ENCODE measurements at regions not wholly inside any gene's neighbourhood (a gene's known extent, or its start where the extent isn't known, plus 50 kb on each side); places are given as distances from the start of the nearest gene placed in this dataset.

- Histone ChIP-seq H3K27ac (ENCODE audit: insufficient read depth, low read length) (no peak overlapping the region), H4K20me1 (ENCODE audit: insufficient read depth, low read length) (no peaks in the 10 kb centered on the region), H3K9me3 (ENCODE audit: control insufficient read depth, insufficient read depth, low read length) (no peaks in the 10 kb centered on the region), H2BK120ac (ENCODE audit: low read depth, low read length) (no peak overlapping the region), H2BK20ac (ENCODE audit: low read depth, low read length) (no peak overlapping the region), H3K79me1 (ENCODE audit: low read depth in 1 of 2, low read length in 2 of 2) (no peaks in the 10 kb centered on the region), H3K4me2 (ENCODE audit: low read depth, low read length) (no peak overlapping the region), H2BK5ac (ENCODE audit: low read depth, low read length, poor library complexity, severe bottlenecking) (no peak overlapping the region), H4K5ac (ENCODE audit: low read depth, low read length) (no peak overlapping the region), H4K8ac (ENCODE audit: low read depth in 2 of 2, low read length in 2 of 2) (no peak overlapping the region), H2AK9ac (replicated peaks; ENCODE audit: low read depth, low read length, poor library complexity) (no peak overlapping the region), H3K56ac (ENCODE audit: extremely low read depth, insufficient read depth, low read length) (no peak overlapping the region), H2AFZ (replicated peaks; ENCODE audit: low read length, poor library complexity) (no peak overlapping the region), H3K9me1 (ENCODE audit: insufficient read depth, low read length) (no peaks in the 10 kb centered on the region), H2BK15ac (ENCODE audit: low read depth, low read length) (no peak overlapping the region), H3K14ac (replicated peaks; ENCODE audit: low read depth, low read length) (no peak overlapping the region), H4K91ac (ENCODE audit: insufficient read depth, low read depth, low read length) (no peak overlapping the region), H3K4me1 (ENCODE audit: control insufficient read depth, insufficient read depth, low read length) (no peaks in the 10 kb centered on the region), H3K36me3 (ENCODE audit: control insufficient read depth, insufficient read depth, low read length) (no peaks in the 10 kb centered on the region), H3K27me3 (ENCODE audit: control insufficient read depth, insufficient read depth, low read length) (no peaks in the 10 kb centered on the region), H2AK5ac (ENCODE audit: low read depth, low read length) (no peak overlapping the region), H3K9ac (ENCODE audit: low read depth, low read length) (no peak overlapping the region), H3K18ac (ENCODE audit: low read depth, low read length) (no peak overlapping the region; the same call in 1 of the 2 replicates), H3K4me3 (ENCODE audit: insufficient read depth, low read depth, low read length) (no peak overlapping the region), H3K23ac (ENCODE audit: low read depth, low read length) (no peak overlapping the region), H3K4ac (ENCODE audit: low read depth, low read length) (no peak overlapping the region)
- ChIA-PET CTCF (interaction anchor here (0.6 kb wide), 1 partner anchor 30 kb away, joined by 3 read pairs; no protein-coding TSS in a partner anchor), POLR2A (ENCODE audit: unreplicated experiment) (no interaction called here)
- DNase-seq (no peak), ATAC-seq (ENCODE audit: low read depth) (no peak)
- BruUV-seq (replicated peaks), result no TSS peak
- dilution Hi-C loops (cut with HindIII; ENCODE audit: low sequenced_read_pairs, unreplicated experiment) (no loop called here), in situ Hi-C loops (cut with MboI; ENCODE audit: low sequenced_read_pairs) (no loop called here), intact Hi-C loops (cut with micrococcal nuclease) (no loop called here)
- 30% methylated on average over 2 of the region's 4 CpGs; no CpG with 5 or more reads in 1 of the 2 experiments for WGBS, 2 experiments (ENCODE audit: extremely low coverage in 2 of 2, insufficient read length in 1 of 2)
- TF ChIP-seq NFE2L2 (IDR thresholded peaks at IDR 0.05; ENCODE audit: low read depth, low read length), result no peak
- TF ChIP-seq ELK1 (IDR thresholded peaks at IDR 0.05; ENCODE audit: borderline replicate concordance, low read depth, low read length), result no peak
- TF ChIP-seq, protein P1, sequence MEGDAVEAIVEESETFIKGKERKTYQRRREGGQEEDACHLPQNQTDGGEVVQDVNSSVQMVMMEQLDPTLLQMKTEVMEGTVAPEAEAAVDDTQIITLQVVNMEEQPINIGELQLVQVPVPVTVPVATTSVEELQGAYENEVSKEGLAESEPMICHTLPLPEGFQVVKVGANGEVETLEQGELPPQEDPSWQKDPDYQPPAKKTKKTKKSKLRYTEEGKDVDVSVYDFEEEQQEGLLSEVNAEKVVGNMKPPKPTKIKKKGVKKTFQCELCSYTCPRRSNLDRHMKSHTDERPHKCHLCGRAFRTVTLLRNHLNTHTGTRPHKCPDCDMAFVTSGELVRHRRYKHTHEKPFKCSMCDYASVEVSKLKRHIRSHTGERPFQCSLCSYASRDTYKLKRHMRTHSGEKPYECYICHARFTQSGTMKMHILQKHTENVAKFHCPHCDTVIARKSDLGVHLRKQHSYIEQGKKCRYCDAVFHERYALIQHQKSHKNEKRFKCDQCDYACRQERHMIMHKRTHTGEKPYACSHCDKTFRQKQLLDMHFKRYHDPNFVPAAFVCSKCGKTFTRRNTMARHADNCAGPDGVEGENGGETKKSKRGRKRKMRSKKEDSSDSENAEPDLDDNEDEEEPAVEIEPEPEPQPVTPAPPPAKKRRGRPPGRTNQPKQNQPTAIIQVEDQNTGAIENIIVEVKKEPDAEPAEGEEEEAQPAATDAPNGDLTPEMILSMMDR (conservative IDR thresholded peaks at IDR 0.05; ENCODE audit: low read depth, low read length), result no peak
- no peak for TF ChIP-seq MXI1 (IDR thresholded peaks at IDR 0.05; ENCODE audit: borderline replicate concordance, low read depth, low read length)
- no peak for TF ChIP-seq RCOR1 (IDR thresholded peaks at IDR 0.05; ENCODE audit: insufficient replicate concordance, low read length)
- no peak for TF ChIP-seq CHD1 (IDR thresholded peaks at IDR 0.05; ENCODE audit: low read depth, low read length)
- no peak for TF ChIP-seq RFX5 (IDR thresholded peaks at IDR 0.05; ENCODE audit: low read depth, low read length)
- TF ChIP-seq RAD21 (IDR thresholded peaks at IDR 0.05; ENCODE audit: low read length), result no peak
- TF ChIP-seq MAFK (IDR thresholded peaks at IDR 0.05; ENCODE audit: low read depth, low read length), result no peak
- no peak for TF ChIP-seq BHLHE40 (IDR thresholded peaks at IDR 0.05; ENCODE audit: low read depth, low read length)
Observed at GRCh38 chr16:65406933-65407332, 285.1 kb upstream of the CDH11 start.
